ENCODE measurements at regions not wholly inside any gene's neighbourhood (a gene's known extent, or its start where the extent isn't known, plus 50 kb on each side); places are given as distances from the start of the nearest gene placed in this dataset.

- TF ChIP-seq USF1 (IDR thresholded peaks at IDR 0.05; ENCODE audit: borderline replicate concordance, extremely low read length, insufficient read depth, low read depth, low read length) (no peak), BHLHE40 (IDR thresholded peaks at IDR 0.05; ENCODE audit: borderline replicate concordance in 1 of 2, low read depth in 2 of 2, low read length in 1 of 2) (no peak), JUND (IDR thresholded peaks at IDR 0.05; ENCODE audit: low read depth, low read length) (no peak), IRF3 (IDR thresholded peaks at IDR 0.05) (no peak), MTA2 (IDR thresholded peaks at IDR 0.05; ENCODE audit: low read depth) (no peak), SMARCA5 (IDR thresholded peaks at IDR 0.05) (no peak)
Measured at GRCh38 chr6:47407300-47408281, 70.0 kb upstream of the CD2AP start.
